ENCODE measurements at regions not wholly inside any gene's neighbourhood (a gene's known extent, or its start where the extent isn't known, plus 50 kb on each side); places are given as distances from the start of the nearest gene placed in this dataset.
"Not testable (repeated sequence)": the region's sequence is repeated elsewhere in the genome, so short reads cannot be mapped to it uniquely, and the experiment has no call there.

- H3K4me3 ChIP-seq (ENCODE audit: low read length in 2 of 2); DNase-seq; H3K4me1 Mint-ChIP-seq; H3K27ac ChIP-seq (ENCODE audit: low read depth, low read length); H3K36me3 Mint-ChIP-seq; intact Hi-C loops (cut with micrococcal nuclease); POLR2A ChIA-PET (ENCODE audit: partially characterized antibody); H3K36me3 ChIP-seq (ENCODE audit: insufficient read depth, low read length); H3K27me3 ChIP-seq (ENCODE audit: insufficient read depth, low read length); H3K27ac Mint-ChIP-seq; H3K9me3 ChIP-seq (ENCODE audit: control insufficient read depth in 1 of 2, low read length in 2 of 2); H3K4me1 ChIP-seq (ENCODE audit: insufficient read depth, low read length); CTCF ChIA-PET (ENCODE audit: partially characterized antibody); H3K4me3 Mint-ChIP-seq: not testable (repeated sequence)
- Mint-ChIP-seq H3K9me3 (peaks cover 2 to 35% (median 29%) of the 10 kb centered on the region in 8 donors), H3K27me3 (peaks cover 17% of the 10 kb centered on the region in 2 donors)
These were observed 92.1 kb downstream of the C4BPA start for GRCh38 chr1:207196135-207196534.

- H3K27ac ChIP-seq (ENCODE audit: low read depth, low read length); H3K36me3 Mint-ChIP-seq; H3K9me3 ChIP-seq (ENCODE audit: control insufficient read depth in 1 of 2, low read length in 2 of 2); POLR2A ChIA-PET (ENCODE audit: partially characterized antibody); H3K4me1 Mint-ChIP-seq; intact Hi-C loops (cut with micrococcal nuclease); H3K4me1 ChIP-seq (ENCODE audit: insufficient read depth, low read length); H3K36me3 ChIP-seq (ENCODE audit: insufficient read depth, low read length); CTCF ChIA-PET (ENCODE audit: partially characterized antibody); DNase-seq; H3K27me3 ChIP-seq (ENCODE audit: insufficient read depth, low read length); H3K4me3 ChIP-seq (ENCODE audit: low read length in 2 of 2); H3K27ac Mint-ChIP-seq: not testable (repeated sequence)
- Mint-ChIP-seq H3K9me3 (peaks cover 4 to 43% (median 33%) of the 10 kb centered on the region in 8 donors), H3K27me3 (peaks cover 9 to 15% of the 10 kb centered on the region in 2 donors), H3K4me3 (peak overlapping the region in 1 of 8 donors; percentile 28)
These were observed 97.5 kb downstream of the C4BPA start for GRCh38 chr1:207201534-207201933.

- H3K36me3 Mint-ChIP-seq: peaks cover 4 to 5% of the 10 kb centered on the region in 2 donors
- Histone ChIP-seq H3K4me1 (ENCODE audit: insufficient read depth, low read length) (no peaks in the 10 kb centered on the region), H3K36me3 (ENCODE audit: insufficient read depth, low read length) (no peaks in the 10 kb centered on the region), H3K9me3 (ENCODE audit: control insufficient read depth in 1 of 2, low read length in 2 of 2) (no peaks in the 10 kb centered on the region), H3K27me3 (ENCODE audit: insufficient read depth, low read length) (no peaks in the 10 kb centered on the region), H3K4me3 (ENCODE audit: low read length in 2 of 2) (no peak overlapping the region), H3K27ac (ENCODE audit: low read depth, low read length) (no peak overlapping the region)
- no peak for DNase-seq
- H3K9me3 Mint-ChIP-seq: peaks cover 2 to 42% (median 32%) of the 10 kb centered on the region in 8 donors
- no peak overlapping the region for H3K4me3 Mint-ChIP-seq
- intact Hi-C loops (cut with micrococcal nuclease): no loop called here
- peaks cover 6 to 15% of the 10 kb centered on the region in 2 donors for H3K27me3 Mint-ChIP-seq
- ChIA-PET POLR2A (ENCODE audit: partially characterized antibody) (no interaction called here), CTCF (ENCODE audit: partially characterized antibody) (no interaction called here)
- no peak overlapping the region for H3K27ac Mint-ChIP-seq
- H3K4me1 Mint-ChIP-seq: peaks cover 3 to 11% (median 7%) of the 10 kb centered on the region in 4 donors
These were observed 98.4 kb downstream of the C4BPA start for GRCh38 chr1:207202480-207202879.

GRCh38 chr1:207203541-207203940, 99.5 kb downstream of the C4BPA start:
- Mint-ChIP-seq H3K4me3 (no peak overlapping the region), H3K9me3 (peaks cover 2 to 43% (median 28%) of the 10 kb centered on the region in 8 donors), H3K36me3 (peaks cover 2 to 7% of the 10 kb centered on the region in 2 donors), H3K4me1 (peaks cover 3 to 15% (median 7%) of the 10 kb centered on the region in 4 donors), H3K27ac (no peak overlapping the region), H3K27me3 (peaks cover 6 to 9% of the 10 kb centered on the region in 2 donors)
- H3K9me3 ChIP-seq (ENCODE audit: control insufficient read depth in 1 of 2, low read length in 2 of 2): no peaks in the 10 kb centered on the region
- no peak overlapping the region for H3K27ac ChIP-seq (ENCODE audit: low read depth, low read length)
- DNase-seq: no peak
- ChIA-PET CTCF (ENCODE audit: partially characterized antibody) (no interaction called here), POLR2A (ENCODE audit: partially characterized antibody) (no interaction called here)
- no peaks in the 10 kb centered on the region for H3K36me3 ChIP-seq (ENCODE audit: insufficient read depth, low read length)
- intact Hi-C loops (cut with micrococcal nuclease): no loop called here
- H3K4me3 ChIP-seq (ENCODE audit: low read length in 2 of 2): no peak overlapping the region
- no peaks in the 10 kb centered on the region for H3K4me1 ChIP-seq (ENCODE audit: insufficient read depth, low read length)
- H3K27me3 ChIP-seq (ENCODE audit: insufficient read depth, low read length): no peaks in the 10 kb centered on the region

- Mint-ChIP-seq H3K9me3 (peaks cover 2 to 45% (median 24%) of the 10 kb centered on the region in 8 donors), H3K4me1 (peaks cover 3 to 15% (median 7%) of the 10 kb centered on the region in 4 donors), H3K27me3 (peaks cover 5 to 6% of the 10 kb centered on the region in 2 donors), H3K27ac (no peak overlapping the region), H3K36me3 (peaks cover 0 to 7% of the 10 kb centered on the region in 2 donors), H3K4me3 (no peak overlapping the region)
- H3K27ac ChIP-seq (ENCODE audit: low read depth, low read length): no peak overlapping the region
- no peaks in the 10 kb centered on the region for H3K9me3 ChIP-seq (ENCODE audit: control insufficient read depth in 1 of 2, low read length in 2 of 2)
- H3K27me3 ChIP-seq (ENCODE audit: insufficient read depth, low read length): no peaks in the 10 kb centered on the region
- intact Hi-C loops (cut with micrococcal nuclease): no loop called here
- H3K4me3 ChIP-seq (ENCODE audit: low read length in 2 of 2): no peak overlapping the region
- POLR2A ChIA-PET (ENCODE audit: partially characterized antibody): interaction anchor here (0.9 kb wide), 1 partner anchor 115 kb away, joined by 4 read pairs; the partner anchor contains the start of gene CD55
- CTCF ChIA-PET (ENCODE audit: partially characterized antibody): no interaction called here
- no peaks in the 10 kb centered on the region for H3K4me1 ChIP-seq (ENCODE audit: insufficient read depth, low read length)
- DNase-seq: no peak
- H3K36me3 ChIP-seq (ENCODE audit: insufficient read depth, low read length): no peaks in the 10 kb centered on the region
These were observed 101.6 kb downstream of the C4BPA start for GRCh38 chr1:207205614-207206061.

- H3K27ac Mint-ChIP-seq; H3K36me3 Mint-ChIP-seq; H3K27me3 Mint-ChIP-seq; H3K27ac ChIP-seq (ENCODE audit: low read depth, low read length); POLR2A ChIA-PET (ENCODE audit: partially characterized antibody); H3K36me3 ChIP-seq (ENCODE audit: insufficient read depth, low read length); H3K9me3 ChIP-seq (ENCODE audit: control insufficient read depth in 1 of 2, low read length in 2 of 2); H3K27me3 ChIP-seq (ENCODE audit: insufficient read depth, low read length); CTCF ChIA-PET (ENCODE audit: partially characterized antibody); H3K4me3 Mint-ChIP-seq; H3K4me1 ChIP-seq (ENCODE audit: insufficient read depth, low read length); H3K4me3 ChIP-seq (ENCODE audit: low read length in 2 of 2); intact Hi-C loops (cut with micrococcal nuclease); DNase-seq: not testable (repeated sequence)
- H3K9me3 Mint-ChIP-seq: peaks cover 2 to 40% (median 24%) of the 10 kb centered on the region in 8 donors
- H3K4me1 Mint-ChIP-seq: peaks cover 2 to 15% (median 5%) of the 10 kb centered on the region in 4 donors
These were observed 104.7 kb downstream of the C4BPA start for GRCh38 chr1:207208691-207209090.

- Histone ChIP-seq H3K4me3 (ENCODE audit: low read length in 2 of 2) (no peak overlapping the region), H3K4me1 (ENCODE audit: insufficient read depth, low read length) (no peaks in the 10 kb centered on the region), H3K27ac (ENCODE audit: low read depth, low read length) (no peak overlapping the region), H3K9me3 (ENCODE audit: control insufficient read depth in 1 of 2, low read length in 2 of 2) (peaks cover 0 to 4% of the 10 kb centered on the region in 2 donors), H3K36me3 (ENCODE audit: insufficient read depth, low read length) (no peaks in the 10 kb centered on the region), H3K27me3 (ENCODE audit: insufficient read depth, low read length) (no peaks in the 10 kb centered on the region)
- no peak overlapping the region for H3K4me3 Mint-ChIP-seq
- peak overlapping the region in 1 of 7 donors; percentile 3 for H3K27ac Mint-ChIP-seq
- ChIA-PET CTCF (ENCODE audit: partially characterized antibody) (no interaction called here), POLR2A (ENCODE audit: partially characterized antibody) (no interaction called here)
- peaks cover 0 to 2% (median 0%) of the 10 kb centered on the region in 4 donors for H3K4me1 Mint-ChIP-seq
- DNase-seq: no peak
- H3K36me3 Mint-ChIP-seq: no peaks in the 10 kb centered on the region
- intact Hi-C loops (cut with micrococcal nuclease): no loop called here
- peaks cover 4 to 31% (median 15%) of the 10 kb centered on the region in 8 donors for H3K9me3 Mint-ChIP-seq
- H3K27me3 Mint-ChIP-seq: peaks cover 0 to 4% of the 10 kb centered on the region in 2 donors
These were observed 107.0 kb upstream of the CD55 start for GRCh38 chr1:207214453-207214852.
